HCT116 (cell line): ENCODE measurements at regions not wholly inside any gene's neighbourhood (a gene's known extent, or its start where the extent isn't known, plus 50 kb on each side); places are given as distances from the start of the nearest gene placed in this dataset.

Experiments used
- EZH2phosphoT487 ChIP-seq: fragments of 200-600 bp; IDR thresholded peaks from 2 replicates; pipeline ENCODE4 v1.6.1; 2018; ENCODE audit warnings: antibody characterized with exemption, borderline replicate concordance
- JUND ChIP-seq: IDR thresholded peaks from 2 replicates; pipeline ENCODE4 v1.6.1; 2012
- POLR2A ChIP-seq: IDR thresholded peaks from 2 replicates; pipeline ENCODE4 v1.7.0; 2011; ENCODE audit warnings: borderline replicate concordance; ENCODE audit not compliant: insufficient read depth, insufficient read length; ENCODE audit errors: extremely low read depth
- YY1 ChIP-seq: IDR thresholded peaks from 2 replicates; pipeline ENCODE4 v1.6.1; 2011; ENCODE audit warnings: low read length, low read depth, moderate library complexity, mild to moderate bottlenecking; ENCODE audit not compliant: insufficient replicate concordance; ENCODE audit errors: extremely low read depth
- TF ChIP-seq, protein P1 (sequence below), 3 experiments: fragments of 200-600 bp in 1 of 3; sonication (generic) in 1 of 3; IDR thresholded peaks in 2 of 3; conservative IDR thresholded peaks in 1 of 3; 2 replicates each; pipeline ENCODE4 v1.5.1; 2012 to 2017; ENCODE audit warnings: low read depth in 2 of 3, low read length in 2 of 3, antibody characterized with exemption in 1 of 3, borderline replicate concordance in 1 of 3, control low read depth in 1 of 3, mild to moderate bottlenecking in 1 of 3, mixed read lengths in 1 of 3, mixed run types in 1 of 3, moderate library complexity in 1 of 3; ENCODE audit not compliant: insufficient read depth in 1 of 3
- TF ChIP-seq, protein P2 (sequence below): IDR thresholded peaks from 2 replicates; pipeline ENCODE4 v1.6.1; 2011; ENCODE audit warnings: mild to moderate bottlenecking, low read length, moderate library complexity; ENCODE audit not compliant: insufficient replicate concordance; ENCODE audit errors: extremely low read depth

DNA sequence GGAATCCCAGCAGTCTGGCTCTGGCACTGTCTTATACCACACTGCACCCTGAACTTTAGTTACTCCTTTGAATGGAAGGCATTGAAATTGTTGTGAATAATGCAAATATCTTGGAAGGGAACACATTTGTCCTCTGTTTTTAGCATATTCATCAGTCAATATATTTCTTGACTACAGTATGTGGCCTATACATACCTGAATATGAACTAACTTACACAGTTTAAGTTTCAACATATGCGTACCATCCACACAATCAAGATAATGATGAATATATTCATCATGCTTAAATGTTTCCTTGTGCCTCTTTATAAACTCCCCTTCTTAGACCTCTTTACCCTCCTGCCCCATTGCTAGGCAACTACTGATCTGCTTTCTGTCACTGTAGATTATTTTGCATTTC, 145.7 kb upstream of the ESX1 start:
- TF ChIP-seq, protein P1, sequence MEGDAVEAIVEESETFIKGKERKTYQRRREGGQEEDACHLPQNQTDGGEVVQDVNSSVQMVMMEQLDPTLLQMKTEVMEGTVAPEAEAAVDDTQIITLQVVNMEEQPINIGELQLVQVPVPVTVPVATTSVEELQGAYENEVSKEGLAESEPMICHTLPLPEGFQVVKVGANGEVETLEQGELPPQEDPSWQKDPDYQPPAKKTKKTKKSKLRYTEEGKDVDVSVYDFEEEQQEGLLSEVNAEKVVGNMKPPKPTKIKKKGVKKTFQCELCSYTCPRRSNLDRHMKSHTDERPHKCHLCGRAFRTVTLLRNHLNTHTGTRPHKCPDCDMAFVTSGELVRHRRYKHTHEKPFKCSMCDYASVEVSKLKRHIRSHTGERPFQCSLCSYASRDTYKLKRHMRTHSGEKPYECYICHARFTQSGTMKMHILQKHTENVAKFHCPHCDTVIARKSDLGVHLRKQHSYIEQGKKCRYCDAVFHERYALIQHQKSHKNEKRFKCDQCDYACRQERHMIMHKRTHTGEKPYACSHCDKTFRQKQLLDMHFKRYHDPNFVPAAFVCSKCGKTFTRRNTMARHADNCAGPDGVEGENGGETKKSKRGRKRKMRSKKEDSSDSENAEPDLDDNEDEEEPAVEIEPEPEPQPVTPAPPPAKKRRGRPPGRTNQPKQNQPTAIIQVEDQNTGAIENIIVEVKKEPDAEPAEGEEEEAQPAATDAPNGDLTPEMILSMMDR (IDR thresholded peaks at IDR 0.05 in 2 of 3, conservative IDR thresholded peaks at IDR 0.05 in 1 of 3; ENCODE audit: borderline replicate concordance in 1 of 3, insufficient read depth in 1 of 3, low read depth in 2 of 3, low read length in 2 of 3) = no peak
- TF ChIP-seq, protein P2, sequence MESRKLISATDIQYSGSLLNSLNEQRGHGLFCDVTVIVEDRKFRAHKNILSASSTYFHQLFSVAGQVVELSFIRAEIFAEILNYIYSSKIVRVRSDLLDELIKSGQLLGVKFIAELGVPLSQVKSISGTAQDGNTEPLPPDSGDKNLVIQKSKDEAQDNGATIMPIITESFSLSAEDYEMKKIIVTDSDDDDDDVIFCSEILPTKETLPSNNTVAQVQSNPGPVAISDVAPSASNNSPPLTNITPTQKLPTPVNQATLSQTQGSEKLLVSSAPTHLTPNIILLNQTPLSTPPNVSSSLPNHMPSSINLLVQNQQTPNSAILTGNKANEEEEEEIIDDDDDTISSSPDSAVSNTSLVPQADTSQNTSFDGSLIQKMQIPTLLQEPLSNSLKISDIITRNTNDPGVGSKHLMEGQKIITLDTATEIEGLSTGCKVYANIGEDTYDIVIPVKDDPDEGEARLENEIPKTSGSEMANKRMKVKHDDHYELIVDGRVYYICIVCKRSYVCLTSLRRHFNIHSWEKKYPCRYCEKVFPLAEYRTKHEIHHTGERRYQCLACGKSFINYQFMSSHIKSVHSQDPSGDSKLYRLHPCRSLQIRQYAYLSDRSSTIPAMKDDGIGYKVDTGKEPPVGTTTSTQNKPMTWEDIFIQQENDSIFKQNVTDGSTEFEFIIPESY = no peak
- TF ChIP-seq JUND = no peak
- TF ChIP-seq EZH2phosphoT487 = no peak
- no peak for TF ChIP-seq POLR2A
- no peak for TF ChIP-seq YY1
